BLaER1 treated with 17β-estradiol and CSF1 and Interleukin-3, amounts not matched to agents 10 nM and 100 nM (cell line): ENCODE measurements at regions not wholly inside any gene's neighbourhood (a gene's known extent, or its start where the extent isn't known, plus 50 kb on each side); places are given as distances from the start of the nearest gene placed in this dataset.

Source experiments
- H3K27ac ChIP-seq, 11 experiments: shearing (Covaris generic); formaldehyde crosslinking; 2 replicates each; pipeline ENCODE4 v1.8.1; 2022
- H3K27me3 ChIP-seq, 11 experiments: shearing (Covaris generic); formaldehyde crosslinking; 2 replicates each; pipeline ENCODE4 v1.8.1; 2022
- H3K36me3 ChIP-seq, 11 experiments: shearing (Covaris generic); formaldehyde crosslinking; 2 replicates each; pipeline ENCODE4 v1.8.1; 2022
- H3K4me1 ChIP-seq, 10 experiments: shearing (Covaris generic); formaldehyde crosslinking; 2 replicates each; pipeline ENCODE4 v1.8.1; 2022
- H3K4me2 ChIP-seq, 11 experiments: shearing (Covaris generic); formaldehyde crosslinking; 2 replicates each; pipeline ENCODE4 v1.8.1; 2022
- H3K4me3 ChIP-seq, 10 experiments: shearing (Covaris generic); formaldehyde crosslinking; 2 replicates each; pipeline ENCODE4 v1.8.1; 2022
- H3K9ac ChIP-seq, 11 experiments: shearing (Covaris generic); formaldehyde crosslinking; 2 replicates each; pipeline ENCODE4 v1.8.1; 2022
- H3K9me3 ChIP-seq, 11 experiments: shearing (Covaris generic); formaldehyde crosslinking; replicated peaks in 1 of 11; 2 replicates each; pipeline ENCODE4 v1.8.1; 2022
- H4K20me1 ChIP-seq, 11 experiments: shearing (Covaris generic); formaldehyde crosslinking; 2 replicates each; pipeline ENCODE4 v1.8.1; 2022
- Cebpa-rat ChIP-seq, 11 experiments: shearing (Covaris generic); IDR thresholded peaks; 2 replicates each; pipeline ENCODE4 v1.8.1; 2022

- Histone ChIP-seq H3K9ac (no peak overlapping the region), H3K4me3 (no peak overlapping the region), H3K27me3 (no peaks in the 10 kb centered on the region), H3K4me1 (peaks cover 0 to 20% (median 6%) of the 10 kb centered on the region in 10 experiments; a peak in 11 of 20 replicates), H3K9me3 (no peaks in the 10 kb centered on the region), H3K4me2 (peak overlapping the region in 4 of 11 experiments; percentile 20 to 46 (median 34); a peak in 8 of 22 replicates), H3K27ac (0 out of 22 replicates have a peak overlapping the region, but pooled peaks of 1 of the 11 experiments have one; percentile 5), H4K20me1 (no peaks in the 10 kb centered on the region), H3K36me3 (no peaks in the 10 kb centered on the region)
- TF ChIP-seq Cebpa-rat (IDR thresholded peaks at IDR 0.05) = no peak
Observed at GRCh38 chr6:147000545-147001488, 203.4 kb upstream of the STXBP5 start.

GRCh38 chr6:147001621-147002020 is 202.6 kb upstream of the STXBP5 start:
- no peak for TF ChIP-seq Cebpa-rat (IDR thresholded peaks at IDR 0.05)

GRCh38 chr6:147003186-147003585 is 201.0 kb upstream of the STXBP5 start:
- Histone ChIP-seq H3K27ac (no peak overlapping the region), H3K36me3 (no peaks in the 10 kb centered on the region), H3K27me3 (no peaks in the 10 kb centered on the region), H4K20me1 (no peaks in the 10 kb centered on the region), H3K4me3 (no peak overlapping the region), H3K9me3 (no peaks in the 10 kb centered on the region), H3K4me2 (no peak overlapping the region), H3K9ac (no peak overlapping the region), H3K4me1 (peaks cover 0 to 20% (median 6%) of the 10 kb centered on the region in 10 experiments; a peak in 11 of 20 replicates)
- no peak for TF ChIP-seq Cebpa-rat (IDR thresholded peaks at IDR 0.05)

More at GRCh38 chr6:147001621-147002020, 202.6 kb upstream of the STXBP5 start:
- H4K20me1 ChIP-seq = no peaks in the 10 kb centered on the region
- no peaks in the 10 kb centered on the region for H3K9me3 ChIP-seq
- 0 out of 22 replicates have a peak overlapping the region, but pooled peaks of 1 of the 11 experiments have one; percentile 5 for H3K27ac ChIP-seq
- no peak overlapping the region for H3K4me3 ChIP-seq
- H3K4me2 ChIP-seq = peak overlapping the region in 1 of 11 experiments; percentile 46; a peak in 3 of 22 replicates
- H3K27me3 ChIP-seq = no peaks in the 10 kb centered on the region
- peaks cover 0 to 20% (median 6%) of the 10 kb centered on the region in 10 experiments; a peak in 11 of 20 replicates for H3K4me1 ChIP-seq
- H3K36me3 ChIP-seq = no peaks in the 10 kb centered on the region
- no peak overlapping the region for H3K9ac ChIP-seq

GRCh38 chr6:147005499-147005898 is 198.7 kb upstream of the STXBP5 start:
- Histone ChIP-seq H3K9me3 (peaks cover 0 to 14% (median 7%) of the 10 kb centered on the region in 11 experiments; a peak in 12 of 22 replicates), H3K4me2 (no peak overlapping the region), H4K20me1 (no peaks in the 10 kb centered on the region), H3K4me1 (peaks cover 0 to 16% (median 6%) of the 10 kb centered on the region in 10 experiments; a peak in 11 of 20 replicates), H3K27me3 (no peaks in the 10 kb centered on the region), H3K27ac (no peak overlapping the region), H3K36me3 (no peaks in the 10 kb centered on the region), H3K4me3 (no peak overlapping the region), H3K9ac (no peak overlapping the region)
- TF ChIP-seq Cebpa-rat (IDR thresholded peaks at IDR 0.05) = no peak

GRCh38 chr6:147007441-147007840 is 196.8 kb upstream of the STXBP5 start:
- no peak overlapping the region for H3K4me2 ChIP-seq
- H3K36me3 ChIP-seq = no peaks in the 10 kb centered on the region
- H3K4me1 ChIP-seq = no peaks in the 10 kb centered on the region
- TF ChIP-seq Cebpa-rat (IDR thresholded peaks at IDR 0.05) = no peak
- no peaks in the 10 kb centered on the region for H4K20me1 ChIP-seq
- H3K27ac ChIP-seq = no peak overlapping the region
- H3K27me3 ChIP-seq = no peaks in the 10 kb centered on the region
- no peak overlapping the region for H3K9ac ChIP-seq
- H3K9me3 ChIP-seq = peaks cover 0 to 14% (median 7%) of the 10 kb centered on the region in 11 experiments; a peak in 12 of 22 replicates
- H3K4me3 ChIP-seq = no peak overlapping the region

- Histone ChIP-seq H3K27me3 (no peaks in the 10 kb centered on the region), H3K4me1 (no peaks in the 10 kb centered on the region), H3K4me3 (no peak overlapping the region), H4K20me1 (no peaks in the 10 kb centered on the region), H3K9ac (no peak overlapping the region), H3K27ac (no peak overlapping the region), H3K9me3 (peaks cover 0 to 14% (median 7%) of the 10 kb centered on the region in 11 experiments; a peak in 12 of 22 replicates), H3K36me3 (no peaks in the 10 kb centered on the region), H3K4me2 (no peak overlapping the region)
- no peak for TF ChIP-seq Cebpa-rat (IDR thresholded peaks at IDR 0.05)
Observed at GRCh38 chr6:147009358-147009757, 194.9 kb upstream of the STXBP5 start.

GRCh38 chr6:147015674-147016073 is 188.5 kb upstream of the STXBP5 start:
- H3K9ac ChIP-seq = no peak overlapping the region
- no peak overlapping the region for H3K27ac ChIP-seq
- no peak for TF ChIP-seq Cebpa-rat (IDR thresholded peaks at IDR 0.05)
- no peak overlapping the region for H3K4me2 ChIP-seq
- H4K20me1 ChIP-seq = no peaks in the 10 kb centered on the region
- no peaks in the 10 kb centered on the region for H3K27me3 ChIP-seq
- no peaks in the 10 kb centered on the region for H3K9me3 ChIP-seq
- no peak overlapping the region for H3K4me3 ChIP-seq
- no peaks in the 10 kb centered on the region for H3K36me3 ChIP-seq
- no peaks in the 10 kb centered on the region for H3K4me1 ChIP-seq

GRCh38 chr6:147016440-147016839 is 187.8 kb upstream of the STXBP5 start:
- Histone ChIP-seq H3K27me3 (no peaks in the 10 kb centered on the region), H3K9me3 (no peaks in the 10 kb centered on the region), H4K20me1 (no peaks in the 10 kb centered on the region), H3K9ac (no peak overlapping the region), H3K4me2 (no peak overlapping the region), H3K4me3 (no peak overlapping the region), H3K27ac (no peak overlapping the region), H3K36me3 (no peaks in the 10 kb centered on the region), H3K4me1 (no peaks in the 10 kb centered on the region)
- TF ChIP-seq Cebpa-rat (IDR thresholded peaks at IDR 0.05) = no peak

GRCh38 chr6:147017153-147017552 is 187.1 kb upstream of the STXBP5 start:
- no peak overlapping the region for H3K4me2 ChIP-seq
- no peaks in the 10 kb centered on the region for H3K4me1 ChIP-seq
- H3K36me3 ChIP-seq = no peaks in the 10 kb centered on the region
- H4K20me1 ChIP-seq = no peaks in the 10 kb centered on the region
- no peaks in the 10 kb centered on the region for H3K9me3 ChIP-seq
- H3K4me3 ChIP-seq = no peak overlapping the region
- H3K27ac ChIP-seq = no peak overlapping the region
- no peak for TF ChIP-seq Cebpa-rat (IDR thresholded peaks at IDR 0.05)
- no peak overlapping the region for H3K9ac ChIP-seq
- no peaks in the 10 kb centered on the region for H3K27me3 ChIP-seq
